GM18498 (cell line): ENCODE measurements at regions not wholly inside any gene's neighbourhood (a gene's known extent, or its start where the extent isn't known, plus 50 kb on each side); places are given as distances from the start of the nearest gene placed in this dataset.
A peak's percentile ranks its signal among the peaks of the same experiment; 100 is the strongest.

ENCODE experiments used
- ATAC-seq: cut with Tn5 transposase; IDR thresholded peaks from one replicate; pipeline ENCODE4 v1.9.1; 2021; ENCODE audit warnings: mild to moderate bottlenecking, moderate library complexity; ENCODE audit not compliant: unreplicated experiment

GRCh38 chr3:103705641-103706040 lies 1270.8 kb downstream of the ZPLD1 start:
- ATAC-seq = no peak

GRCh38 chr3:103706671-103707070 lies 1271.9 kb downstream of the ZPLD1 start:
- ATAC-seq = no peak

- ATAC-seq = no peak
Measured at GRCh38 chr3:103711670-103712069, 1276.9 kb downstream of the ZPLD1 start.

- no peak for ATAC-seq
Measured at GRCh38 chr3:103712320-103713008, 1277.6 kb downstream of the ZPLD1 start.

DNA sequence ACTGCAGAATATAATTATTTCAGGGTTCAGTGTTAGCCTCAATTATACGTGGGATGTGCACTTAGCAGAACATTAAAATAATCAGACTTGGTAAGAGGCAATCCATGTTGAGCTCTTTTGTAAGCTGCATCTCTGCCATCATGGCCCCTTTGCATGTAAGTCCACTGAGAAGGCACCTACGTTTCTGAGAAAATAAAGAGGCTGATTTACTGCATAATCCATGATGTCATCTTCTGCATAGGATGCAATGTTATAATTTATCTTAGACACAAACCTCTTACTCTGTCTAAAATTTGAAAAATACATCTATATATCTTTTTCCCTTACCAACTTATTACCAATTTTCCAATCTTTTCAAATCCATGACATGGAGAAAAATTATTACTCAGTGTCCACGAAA lies 1294.7 kb downstream of the ZPLD1 start:
- ATAC-seq = no peak

- no peak for ATAC-seq
Measured at GRCh38 chr3:103730744-103731143, 1295.9 kb downstream of the ZPLD1 start.

DNA sequence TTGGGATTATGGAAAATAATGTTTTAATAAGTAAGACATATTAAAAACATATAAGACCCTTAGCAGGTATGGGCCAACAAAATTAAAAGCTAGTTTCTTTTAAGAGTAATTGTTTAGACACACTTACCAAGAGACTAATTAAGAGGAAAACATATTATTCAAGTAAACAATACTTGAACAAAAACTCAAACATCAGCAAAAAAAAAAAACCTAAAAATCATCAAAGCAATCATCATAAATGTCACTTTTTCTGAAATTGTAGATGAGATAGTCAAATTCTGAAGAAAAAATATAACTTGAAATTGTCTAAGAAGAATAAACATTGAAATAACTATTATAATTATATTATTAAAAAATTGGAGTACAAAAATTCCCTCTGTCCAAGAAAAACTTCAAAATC lies 1318.2 kb downstream of the ZPLD1 start:
- ATAC-seq = no peak

DNA sequence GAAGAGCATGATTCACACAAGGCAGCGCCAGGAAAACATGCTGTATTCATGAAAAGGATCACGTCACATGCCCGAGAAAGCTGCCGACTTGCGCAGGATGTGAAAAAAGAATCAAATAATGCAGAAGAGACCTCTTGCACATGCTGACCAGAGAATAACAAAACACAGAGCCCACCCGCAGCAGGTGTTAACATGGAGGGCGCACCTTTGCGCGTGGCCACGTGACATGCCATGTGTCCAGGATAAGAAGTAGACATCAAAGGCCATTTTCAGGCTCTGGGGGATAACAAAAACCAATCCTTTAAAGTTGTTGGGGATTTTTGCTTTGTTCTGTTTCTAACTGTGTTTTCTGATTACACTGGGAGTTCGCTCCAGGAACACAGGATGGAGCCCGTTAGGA lies 1332.8 kb downstream of the ZPLD1 start:
- ATAC-seq = no peak

GRCh38 chr3:103785017-103785416 lies 1350.2 kb downstream of the ZPLD1 start:
- ATAC-seq = no peak

DNA sequence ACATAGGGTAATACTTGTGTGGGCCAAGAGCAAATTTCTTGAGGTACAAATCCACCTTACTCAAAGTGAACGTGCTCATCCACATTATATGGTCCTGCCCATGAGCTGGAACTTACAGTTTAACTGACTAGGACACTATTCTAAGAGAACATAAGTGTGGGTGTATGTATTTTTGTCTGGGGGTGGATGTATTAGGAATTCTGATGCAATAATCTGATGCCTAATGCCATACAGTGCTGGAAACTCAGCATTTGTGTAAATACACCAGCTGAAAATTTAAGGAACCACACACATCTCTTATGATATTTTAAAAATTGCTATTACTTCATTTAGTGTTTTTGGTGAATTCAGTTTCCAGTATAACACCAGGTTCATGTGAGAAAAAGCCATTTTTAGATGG lies 1350.7 kb downstream of the ZPLD1 start:
- no peak for ATAC-seq

- no peak for ATAC-seq
Measured at GRCh38 chr3:103786296-103786695, 1351.5 kb downstream of the ZPLD1 start.

DNA sequence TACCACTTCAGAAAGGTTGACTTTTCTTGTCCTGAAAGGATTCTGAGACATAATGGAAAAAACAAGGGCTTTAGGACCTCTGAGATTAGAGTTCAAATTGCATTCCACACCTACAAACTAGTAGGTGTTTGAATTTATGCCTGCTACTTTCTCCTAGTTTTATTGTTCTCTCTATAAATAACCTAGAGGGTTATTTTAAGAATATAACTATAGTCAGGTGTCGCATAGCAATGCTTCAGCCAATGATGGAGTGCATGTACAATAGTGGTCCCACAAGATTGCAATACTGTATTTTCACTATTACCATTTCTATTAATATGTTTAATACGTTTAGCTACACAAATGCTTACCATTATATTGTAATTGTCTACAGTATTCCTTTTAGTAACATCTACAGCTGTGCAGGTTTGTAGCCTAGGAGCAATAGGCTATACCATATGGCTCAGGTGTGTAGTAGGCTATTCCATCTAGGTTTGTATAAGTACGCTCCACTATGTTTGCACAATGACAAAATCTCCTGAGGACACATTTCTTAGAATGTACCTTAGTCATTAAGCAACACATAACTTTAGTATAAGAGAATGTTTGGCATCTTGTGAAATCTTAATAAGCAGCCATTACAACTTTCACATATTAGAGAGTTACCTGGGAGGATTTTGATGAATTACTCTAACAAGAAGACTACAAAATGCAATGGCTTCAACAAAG lies 1352.5 kb downstream of the ZPLD1 start:
- ATAC-seq = no peak

DNA sequence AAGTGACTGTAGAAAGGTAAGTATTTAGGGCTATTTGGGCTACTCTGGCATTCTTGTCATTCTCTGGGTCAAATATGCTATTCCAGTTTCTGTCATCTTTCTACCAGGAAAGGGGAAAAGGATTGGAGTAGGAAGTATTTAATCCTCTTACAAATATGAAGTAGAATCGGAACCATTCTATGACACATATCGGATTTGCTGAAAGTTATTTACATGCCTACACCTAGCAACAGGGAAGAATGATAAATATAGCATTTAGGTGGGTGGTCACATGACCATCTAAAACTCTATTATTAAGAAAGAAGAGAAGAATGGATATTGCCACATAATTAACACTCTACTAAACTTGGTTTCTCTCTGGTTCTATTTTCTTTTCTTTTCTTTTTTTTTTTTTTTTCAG lies 1353.1 kb downstream of the ZPLD1 start:
- ATAC-seq = no peak

DNA sequence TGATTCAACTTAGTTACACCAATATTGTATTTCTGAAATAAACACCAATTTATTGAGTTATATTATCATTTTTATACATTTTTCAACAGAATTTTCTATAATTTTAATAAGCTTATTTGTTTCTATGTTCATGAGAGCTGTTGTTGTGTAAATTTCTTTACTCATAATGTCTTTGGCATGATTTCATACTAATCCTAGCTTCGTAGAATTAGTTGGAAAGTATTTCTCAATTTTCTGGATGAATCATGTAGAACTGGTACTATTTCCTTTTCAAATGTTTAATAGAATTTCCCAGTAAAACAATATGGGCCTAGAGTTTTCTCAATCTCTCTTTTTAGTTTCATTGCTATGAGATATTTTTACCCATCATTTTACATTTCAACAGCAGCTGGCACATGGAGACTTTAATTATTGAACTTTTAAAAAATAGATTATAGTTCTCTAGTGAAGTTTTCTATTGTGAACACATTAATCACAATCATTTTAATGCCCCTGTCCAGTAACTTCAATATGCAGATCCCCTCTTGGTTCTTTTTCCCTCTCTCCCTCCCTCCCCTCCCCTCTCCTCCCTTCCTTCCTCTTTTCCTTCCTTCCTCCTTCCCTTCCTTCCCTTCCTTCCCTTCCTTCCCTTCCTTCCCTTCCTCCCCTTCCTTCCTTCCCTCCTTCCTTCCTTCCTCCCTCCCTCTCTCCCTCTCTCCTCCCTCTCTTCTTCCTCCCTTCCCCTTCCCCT lies 1357.1 kb downstream of the ZPLD1 start:
- no peak for ATAC-seq

- peak; percentile 50 for ATAC-seq
Measured at GRCh38 chr3:103794656-103795055, 1359.8 kb downstream of the ZPLD1 start.

- ATAC-seq = no peak
Measured at GRCh38 chr3:103796068-103796467, 1361.3 kb downstream of the ZPLD1 start.

GRCh38 chr3:103803787-103804186 lies 1369.0 kb downstream of the ZPLD1 start:
- ATAC-seq = no peak

DNA sequence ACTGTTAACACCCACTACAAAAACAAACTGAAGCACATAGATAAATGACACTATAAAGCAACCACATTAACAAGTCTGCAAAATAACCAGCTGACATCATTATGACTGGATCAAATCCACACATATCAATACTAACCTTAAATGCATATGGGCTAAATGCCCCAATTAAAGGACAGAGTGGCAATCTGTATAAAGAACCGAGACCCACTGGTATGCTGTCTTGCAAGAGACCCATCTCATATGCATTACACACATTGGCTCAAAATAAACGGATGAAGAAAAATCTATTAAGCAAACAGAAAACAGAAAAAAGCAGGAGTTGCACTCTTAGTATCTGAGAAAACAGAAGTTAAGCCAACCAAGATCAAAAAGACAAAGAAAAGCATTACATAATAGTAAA lies 1375.4 kb downstream of the ZPLD1 start:
- ATAC-seq = no peak

- ATAC-seq = no peak
Measured at GRCh38 chr3:103813955-103814354, 1379.1 kb downstream of the ZPLD1 start.

DNA sequence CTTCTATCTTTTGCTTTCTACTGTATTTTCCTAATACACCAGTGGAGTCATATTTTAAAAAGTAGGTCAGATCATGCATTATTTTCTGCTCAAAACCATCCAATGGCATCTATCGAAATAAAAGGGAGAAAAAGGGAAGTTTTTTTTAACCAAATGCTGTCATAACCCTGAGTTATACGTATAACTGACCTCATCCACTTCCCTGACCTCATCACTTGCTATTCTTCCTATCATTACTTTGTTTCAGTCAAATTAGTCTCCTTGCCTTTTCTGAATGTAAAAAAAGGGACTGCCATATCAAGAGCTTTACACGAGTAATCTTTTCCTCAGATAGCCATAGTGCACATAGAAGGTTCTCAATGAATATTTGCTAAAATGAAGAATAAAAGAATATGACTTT lies 1383.6 kb downstream of the ZPLD1 start:
- ATAC-seq = no peak

GRCh38 chr3:103818800-103819199 lies 1384.0 kb downstream of the ZPLD1 start:
- ATAC-seq = no peak

DNA sequence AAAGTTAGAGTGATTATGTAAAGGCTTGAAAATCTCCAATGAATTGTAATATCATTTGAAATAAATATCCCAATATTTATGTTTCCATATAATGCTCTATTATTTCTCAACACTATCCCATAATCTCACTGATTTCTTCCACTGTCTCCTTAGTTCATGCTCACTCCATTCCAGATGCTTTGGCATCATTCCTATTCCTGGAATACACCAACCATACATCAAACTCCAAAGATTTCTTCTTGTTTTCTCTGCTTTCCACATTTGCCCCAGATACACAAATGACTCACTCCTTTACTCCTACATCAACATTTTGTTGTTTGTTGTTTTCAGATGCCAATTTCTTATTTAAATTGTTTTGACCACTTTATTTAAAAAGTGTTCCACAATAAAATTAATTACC lies 1390.8 kb downstream of the ZPLD1 start:
- ATAC-seq = no peak
